ENCODE measurements at regions not wholly inside any gene's neighbourhood (a gene's known extent, or its start where the extent isn't known, plus 50 kb on each side); places are given as distances from the start of the nearest gene placed in this dataset.

GRCh38 chr20:57867181-57867803, 157.5 kb upstream of the PMEPA1 start:
- peak; percentile 10 for DNase-seq
- Histone ChIP-seq H3K27ac (no peak overlapping the region), H3K4me3 (no peak overlapping the region), H3K36me3 (no peaks in the 10 kb centered on the region), H3K4me1 (no peaks in the 10 kb centered on the region), H3K9me3 (no peaks in the 10 kb centered on the region), H3K27me3 (no peaks in the 10 kb centered on the region)
- WGBS, 2 donors = 94% methylated on average over 10 of the region's 10 CpGs
- intact Hi-C loops (cut with DNase I) = no loop called here
- no peak for TF ChIP-seq POLR2AphosphoS5 (IDR thresholded peaks at IDR 0.05)
- TF ChIP-seq POLR2A (IDR thresholded peaks at IDR 0.05) = no peak
- TF ChIP-seq EP300 (IDR thresholded peaks at IDR 0.05) = no peak
- TF ChIP-seq CTCF (IDR thresholded peaks at IDR 0.05) = no peak

- WGBS, 2 donors = 56 to 66% methylated on average over 6 of the region's 6 CpGs
- Histone ChIP-seq H3K4me1 (no peaks in the 10 kb centered on the region), H3K27me3 (no peaks in the 10 kb centered on the region), H3K9me3 (no peaks in the 10 kb centered on the region), H3K4me3 (no peak overlapping the region), H3K27ac (no peak overlapping the region), H3K36me3 (no peaks in the 10 kb centered on the region)
- DNase-seq = peak; percentile 19
- intact Hi-C loops (cut with DNase I) = no loop called here
- no peak for TF ChIP-seq POLR2AphosphoS5 (IDR thresholded peaks at IDR 0.05)
Measured at GRCh38 chr20:57866250-57867106, 156.7 kb upstream of the PMEPA1 start.

GRCh38 chr20:57865266-57865665, 155.5 kb upstream of the PMEPA1 start:
- no peaks in the 10 kb centered on the region for H3K9me3 ChIP-seq
- intact Hi-C loops (cut with DNase I) = no loop called here

GRCh38 chr20:57860576-57860975, 150.8 kb upstream of the PMEPA1 start:
- intact Hi-C loops (cut with DNase I) = no loop called here
- no peak for DNase-seq
- no peaks in the 10 kb centered on the region for H3K4me1 ChIP-seq
- H3K36me3 ChIP-seq = no peaks in the 10 kb centered on the region
- H3K27ac ChIP-seq = no peak overlapping the region
- no peak for TF ChIP-seq EP300 (IDR thresholded peaks at IDR 0.05)
- TF ChIP-seq POLR2A (IDR thresholded peaks at IDR 0.05) = no peak
- TF ChIP-seq POLR2AphosphoS5 (IDR thresholded peaks at IDR 0.05) = no peak
- H3K9me3 ChIP-seq = no peaks in the 10 kb centered on the region
- no peaks in the 10 kb centered on the region for H3K27me3 ChIP-seq
- H3K4me3 ChIP-seq = no peak overlapping the region
- WGBS, 2 donors = 94 to 95% methylated on average over 6 of the region's 6 CpGs

More at GRCh38 chr20:57865266-57865665, 155.5 kb upstream of the PMEPA1 start:
- 67 to 71% methylated on average over 2 of the region's 2 CpGs for WGBS, 2 donors
- no peaks in the 10 kb centered on the region for H3K27me3 ChIP-seq
- TF ChIP-seq POLR2A (IDR thresholded peaks at IDR 0.05) (no peak), POLR2AphosphoS5 (IDR thresholded peaks at IDR 0.05) (no peak), EP300 (IDR thresholded peaks at IDR 0.05) (no peak), CTCF (IDR thresholded peaks at IDR 0.05) (no peak)
- no peaks in the 10 kb centered on the region for H3K36me3 ChIP-seq
- no peak overlapping the region for H3K4me3 ChIP-seq
- no peak overlapping the region for H3K27ac ChIP-seq
- no peak for DNase-seq
- H3K4me1 ChIP-seq = no peaks in the 10 kb centered on the region

GRCh38 chr20:57857969-57858368, 148.2 kb upstream of the PMEPA1 start:
- Histone ChIP-seq H3K4me3 (no peak overlapping the region), H3K27me3 (no peaks in the 10 kb centered on the region), H3K4me1 (no peaks in the 10 kb centered on the region), H3K9me3 (no peaks in the 10 kb centered on the region), H3K27ac (no peak overlapping the region), H3K36me3 (no peaks in the 10 kb centered on the region)
- 92 to 97% methylated on average over 2 of the region's 2 CpGs for WGBS, 2 donors
- no peak for DNase-seq
- TF ChIP-seq POLR2AphosphoS5 (IDR thresholded peaks at IDR 0.05) = no peak
- TF ChIP-seq EP300 (IDR thresholded peaks at IDR 0.05) = no peak
- TF ChIP-seq CTCF (IDR thresholded peaks at IDR 0.05) = no peak
- TF ChIP-seq POLR2A (IDR thresholded peaks at IDR 0.05) = no peak
- intact Hi-C loops (cut with DNase I) = no loop called here
